ENCODE measurements at regions not wholly inside any gene's neighbourhood (a gene's known extent, or its start where the extent isn't known, plus 50 kb on each side); places are given as distances from the start of the nearest gene placed in this dataset.

- DNase-seq (ENCODE audit: low read depth), result no peak
Observed at GRCh38 chr5:175388531-175388930, 55.5 kb downstream of the DRD1 start.

GRCh38 chr5:175387144-175387543 lies 56.8 kb downstream of the DRD1 start:
- DNase-seq (ENCODE audit: low read depth), result no peak

GRCh38 chr5:175386526-175386925 lies 57.5 kb downstream of the DRD1 start:
- DNase-seq (ENCODE audit: low read depth), result no peak

GRCh38 chr5:175385691-175386362 lies 58.2 kb downstream of the DRD1 start:
- peak; percentile 24 for DNase-seq (ENCODE audit: low read depth)

GRCh38 chr5:175384724-175385552 lies 59.0 kb downstream of the DRD1 start:
- no peak for DNase-seq (ENCODE audit: low read depth)

- peak; percentile 57 for DNase-seq (ENCODE audit: low read depth)
Observed at GRCh38 chr5:175383350-175383749, 60.6 kb downstream of the DRD1 start.

GRCh38 chr5:175382171-175382570 lies 61.8 kb downstream of the DRD1 start:
- no peak for DNase-seq (ENCODE audit: low read depth)

GRCh38 chr5:175381130-175381529 lies 62.9 kb downstream of the DRD1 start:
- no peak for DNase-seq (ENCODE audit: low read depth)

GRCh38 chr5:175380701-175381100 lies 63.3 kb downstream of the DRD1 start:
- no peak for DNase-seq (ENCODE audit: low read depth)

GRCh38 chr5:175379867-175380266 lies 64.1 kb downstream of the DRD1 start:
- no peak for DNase-seq (ENCODE audit: low read depth)

GRCh38 chr5:175378444-175379028 lies 65.4 kb downstream of the DRD1 start:
- peak; percentile 92 for DNase-seq (ENCODE audit: low read depth)

GRCh38 chr5:175377816-175378215 lies 66.2 kb downstream of the DRD1 start:
- DNase-seq (ENCODE audit: low read depth), result peak; percentile 18

- DNase-seq (ENCODE audit: low read depth), result no peak
Observed at GRCh38 chr5:175374166-175374875, 69.7 kb downstream of the DRD1 start.

- no peak for DNase-seq (ENCODE audit: low read depth)
Observed at GRCh38 chr5:175365866-175366265, 78.1 kb downstream of the DRD1 start.

GRCh38 chr5:175363300-175363699 lies 80.7 kb downstream of the DRD1 start:
- DNase-seq (ENCODE audit: low read depth), result no peak

GRCh38 chr5:175357995-175358394 lies 86.0 kb downstream of the DRD1 start:
- DNase-seq (ENCODE audit: low read depth), result no peak

GRCh38 chr5:175356428-175356827 lies 87.6 kb downstream of the DRD1 start:
- DNase-seq (ENCODE audit: low read depth), result no peak

- no peak for DNase-seq (ENCODE audit: low read depth)
Observed at GRCh38 chr5:175354964-175355363, 89.0 kb downstream of the DRD1 start.

- DNase-seq (ENCODE audit: low read depth), result no peak
Observed at GRCh38 chr5:175353926-175354325, 90.1 kb downstream of the DRD1 start.

GRCh38 chr5:175351897-175352590 lies 91.9 kb downstream of the DRD1 start:
- DNase-seq (ENCODE audit: low read depth), result no peak

GRCh38 chr5:175351126-175351525 lies 92.9 kb downstream of the DRD1 start:
- no peak for DNase-seq (ENCODE audit: low read depth)

GRCh38 chr5:175347931-175348330 lies 96.1 kb downstream of the DRD1 start:
- no peak for DNase-seq (ENCODE audit: low read depth)

All from RPMI7951 (cell line).